ENCODE measurements at regions not wholly inside any gene's neighbourhood (a gene's known extent, or its start where the extent isn't known, plus 50 kb on each side); places are given as distances from the start of the nearest gene placed in this dataset.
"Not testable (repeated sequence)": the region's sequence is repeated elsewhere in the genome, so short reads cannot be mapped to it uniquely, and the experiment has no call there.

- DNase-seq, result no peak
Measured at GRCh38 chr3:10667901-10668476, 148.0 kb upstream of the SLC6A11 start.

- DNase-seq, result no peak
Measured at GRCh38 chr3:10669490-10670048, 146.5 kb upstream of the SLC6A11 start.

GRCh38 chr3:10672422-10672821 lies 143.6 kb upstream of the SLC6A11 start:
- no peak for DNase-seq

GRCh38 chr3:10674578-10674977 lies 141.4 kb upstream of the SLC6A11 start:
- DNase-seq, result no peak

- DNase-seq, result no peak
Measured at GRCh38 chr3:10676905-10677304, 139.1 kb upstream of the SLC6A11 start.

GRCh38 chr3:10678796-10679376 lies 137.1 kb upstream of the SLC6A11 start:
- DNase-seq, result no peak

- no peak for DNase-seq
Measured at GRCh38 chr3:10680796-10681195, 135.2 kb upstream of the SLC6A11 start.

GRCh38 chr3:10682692-10683091 lies 133.3 kb upstream of the SLC6A11 start:
- no peak for DNase-seq

- DNase-seq, result no peak
Measured at GRCh38 chr3:10683106-10683505, 132.9 kb upstream of the SLC6A11 start.

- no peak for DNase-seq
Measured at GRCh38 chr3:10688126-10688525, 127.9 kb upstream of the SLC6A11 start.

- DNase-seq, result no peak
Measured at GRCh38 chr3:10688548-10689172, 127.4 kb upstream of the SLC6A11 start.

- no peak for DNase-seq
Measured at GRCh38 chr3:10692039-10692622, 123.9 kb upstream of the SLC6A11 start.

GRCh38 chr3:10693457-10693856 lies 122.6 kb upstream of the SLC6A11 start:
- no peak for DNase-seq

- no peak for DNase-seq
Measured at GRCh38 chr3:10694179-10694578, 121.8 kb upstream of the SLC6A11 start.

- not testable (repeated sequence) for DNase-seq
Measured at GRCh38 chr3:10695186-10695585, 120.8 kb upstream of the SLC6A11 start.

- DNase-seq, result no peak
Measured at GRCh38 chr3:10695595-10696285, 120.3 kb upstream of the SLC6A11 start.

GRCh38 chr3:10697918-10698317 lies 118.1 kb upstream of the SLC6A11 start:
- DNase-seq, result no peak

- no peak for DNase-seq
Measured at GRCh38 chr3:10700821-10701220, 115.2 kb upstream of the SLC6A11 start.

- no peak for DNase-seq
Measured at GRCh38 chr3:10702961-10703740, 112.9 kb upstream of the SLC6A11 start.

- DNase-seq, result no peak
Measured at GRCh38 chr3:10703875-10704274, 112.2 kb upstream of the SLC6A11 start.

- no peak for DNase-seq
Measured at GRCh38 chr3:10706156-10706739, 109.8 kb upstream of the SLC6A11 start.

GRCh38 chr3:10706740-10707399 lies 109.2 kb upstream of the SLC6A11 start:
- no peak for DNase-seq

All from DMS153 (cell line).